ENCODE measurements at regions not wholly inside any gene's neighbourhood (a gene's known extent, or its start where the extent isn't known, plus 50 kb on each side); places are given as distances from the start of the nearest gene placed in this dataset.

- Histone ChIP-seq H3K4me1 (ENCODE audit: control insufficient read depth, insufficient read depth, low read length, poor library complexity, severe bottlenecking) (peaks cover 59% of the 10 kb centered on the region), H3K36me3 (ENCODE audit: control insufficient read depth, insufficient read depth, low read length) (no peaks in the 10 kb centered on the region), H3K27ac (ENCODE audit: insufficient read depth, low read length, poor library complexity, severe bottlenecking) (peak overlapping the region; percentile 99), H3K27me3 (replicated peaks; ENCODE audit: control insufficient read depth, insufficient read depth, low read length, poor library complexity, severe bottlenecking) (no peaks in the 10 kb centered on the region), H3K4me3 (ENCODE audit: insufficient read depth, low read depth, low read length, poor library complexity, severe bottlenecking) (peak overlapping the region; percentile 8), H3K9me3 (ENCODE audit: control insufficient read depth, low read length) (no peaks in the 10 kb centered on the region)
- DNase-seq = no peak
These were observed 60.3 kb upstream of the EML4 start for GRCh38 chr2:42108852-42109251.

GRCh38 chr2:42109959-42110640 is 59.1 kb upstream of the EML4 start:
- no peaks in the 10 kb centered on the region for H3K9me3 ChIP-seq (ENCODE audit: control insufficient read depth, low read length)
- peaks cover 57% of the 10 kb centered on the region for H3K4me1 ChIP-seq (ENCODE audit: control insufficient read depth, insufficient read depth, low read length, poor library complexity, severe bottlenecking)
- no peaks in the 10 kb centered on the region for H3K36me3 ChIP-seq (ENCODE audit: control insufficient read depth, insufficient read depth, low read length)
- peak overlapping the region; percentile 99 for H3K27ac ChIP-seq (ENCODE audit: insufficient read depth, low read length, poor library complexity, severe bottlenecking)
- no peaks in the 10 kb centered on the region for H3K27me3 ChIP-seq (replicated peaks; ENCODE audit: control insufficient read depth, insufficient read depth, low read length, poor library complexity, severe bottlenecking)
- no peak overlapping the region for H3K4me3 ChIP-seq (ENCODE audit: insufficient read depth, low read depth, low read length, poor library complexity, severe bottlenecking)
- no peak for DNase-seq

- no peaks in the 10 kb centered on the region for H3K36me3 ChIP-seq (ENCODE audit: control insufficient read depth, insufficient read depth, low read length)
- no peaks in the 10 kb centered on the region for H3K9me3 ChIP-seq (ENCODE audit: control insufficient read depth, low read length)
- DNase-seq = no peak
- H3K27ac ChIP-seq (ENCODE audit: insufficient read depth, low read length, poor library complexity, severe bottlenecking) = no peak overlapping the region
- H3K27me3 ChIP-seq (replicated peaks; ENCODE audit: control insufficient read depth, insufficient read depth, low read length, poor library complexity, severe bottlenecking) = no peaks in the 10 kb centered on the region
- peaks cover 51% of the 10 kb centered on the region for H3K4me1 ChIP-seq (ENCODE audit: control insufficient read depth, insufficient read depth, low read length, poor library complexity, severe bottlenecking)
- no peak overlapping the region for H3K4me3 ChIP-seq (ENCODE audit: insufficient read depth, low read depth, low read length, poor library complexity, severe bottlenecking)
These were observed 58.4 kb upstream of the EML4 start for GRCh38 chr2:42110641-42111322.

- H3K27me3 ChIP-seq (replicated peaks; ENCODE audit: control insufficient read depth, insufficient read depth, low read length, poor library complexity, severe bottlenecking) = no peaks in the 10 kb centered on the region
- peaks cover 37% of the 10 kb centered on the region for H3K4me1 ChIP-seq (ENCODE audit: control insufficient read depth, insufficient read depth, low read length, poor library complexity, severe bottlenecking)
- H3K36me3 ChIP-seq (ENCODE audit: control insufficient read depth, insufficient read depth, low read length) = no peaks in the 10 kb centered on the region
- no peak for DNase-seq
- no peak overlapping the region for H3K27ac ChIP-seq (ENCODE audit: insufficient read depth, low read length, poor library complexity, severe bottlenecking)
- no peak overlapping the region for H3K4me3 ChIP-seq (ENCODE audit: insufficient read depth, low read depth, low read length, poor library complexity, severe bottlenecking)
- H3K9me3 ChIP-seq (ENCODE audit: control insufficient read depth, low read length) = no peaks in the 10 kb centered on the region
These were observed 56.7 kb upstream of the EML4 start for GRCh38 chr2:42112418-42112817.

GRCh38 chr2:42113452-42113851 is 55.7 kb upstream of the EML4 start:
- Histone ChIP-seq H3K9me3 (ENCODE audit: control insufficient read depth, low read length) (no peaks in the 10 kb centered on the region), H3K4me1 (ENCODE audit: control insufficient read depth, insufficient read depth, low read length, poor library complexity, severe bottlenecking) (peaks cover 36% of the 10 kb centered on the region), H3K27ac (ENCODE audit: insufficient read depth, low read length, poor library complexity, severe bottlenecking) (no peak overlapping the region), H3K36me3 (ENCODE audit: control insufficient read depth, insufficient read depth, low read length) (no peaks in the 10 kb centered on the region), H3K4me3 (ENCODE audit: insufficient read depth, low read depth, low read length, poor library complexity, severe bottlenecking) (no peak overlapping the region), H3K27me3 (replicated peaks; ENCODE audit: control insufficient read depth, insufficient read depth, low read length, poor library complexity, severe bottlenecking) (no peaks in the 10 kb centered on the region)
- no peak for DNase-seq

GRCh38 chr2:42114091-42114490 is 55.1 kb upstream of the EML4 start:
- no peaks in the 10 kb centered on the region for H3K36me3 ChIP-seq (ENCODE audit: control insufficient read depth, insufficient read depth, low read length)
- H3K27ac ChIP-seq (ENCODE audit: insufficient read depth, low read length, poor library complexity, severe bottlenecking) = no peak overlapping the region
- peaks cover 33% of the 10 kb centered on the region for H3K4me1 ChIP-seq (ENCODE audit: control insufficient read depth, insufficient read depth, low read length, poor library complexity, severe bottlenecking)
- no peaks in the 10 kb centered on the region for H3K9me3 ChIP-seq (ENCODE audit: control insufficient read depth, low read length)
- DNase-seq = no peak
- H3K4me3 ChIP-seq (ENCODE audit: insufficient read depth, low read depth, low read length, poor library complexity, severe bottlenecking) = no peak overlapping the region
- H3K27me3 ChIP-seq (replicated peaks; ENCODE audit: control insufficient read depth, insufficient read depth, low read length, poor library complexity, severe bottlenecking) = no peaks in the 10 kb centered on the region

GRCh38 chr2:42115588-42115987 is 53.6 kb upstream of the EML4 start:
- no peaks in the 10 kb centered on the region for H3K27me3 ChIP-seq (replicated peaks; ENCODE audit: control insufficient read depth, insufficient read depth, low read length, poor library complexity, severe bottlenecking)
- no peak overlapping the region for H3K4me3 ChIP-seq (ENCODE audit: insufficient read depth, low read depth, low read length, poor library complexity, severe bottlenecking)
- H3K9me3 ChIP-seq (ENCODE audit: control insufficient read depth, low read length) = no peaks in the 10 kb centered on the region
- H3K4me1 ChIP-seq (ENCODE audit: control insufficient read depth, insufficient read depth, low read length, poor library complexity, severe bottlenecking) = peaks cover 25% of the 10 kb centered on the region
- H3K27ac ChIP-seq (ENCODE audit: insufficient read depth, low read length, poor library complexity, severe bottlenecking) = no peak overlapping the region
- H3K36me3 ChIP-seq (ENCODE audit: control insufficient read depth, insufficient read depth, low read length) = no peaks in the 10 kb centered on the region
- no peak for DNase-seq

- Histone ChIP-seq H3K4me1 (ENCODE audit: control insufficient read depth, insufficient read depth, low read length, poor library complexity, severe bottlenecking) (peaks cover 25% of the 10 kb centered on the region), H3K36me3 (ENCODE audit: control insufficient read depth, insufficient read depth, low read length) (no peaks in the 10 kb centered on the region), H3K4me3 (ENCODE audit: insufficient read depth, low read depth, low read length, poor library complexity, severe bottlenecking) (no peak overlapping the region), H3K27me3 (replicated peaks; ENCODE audit: control insufficient read depth, insufficient read depth, low read length, poor library complexity, severe bottlenecking) (no peaks in the 10 kb centered on the region), H3K27ac (ENCODE audit: insufficient read depth, low read length, poor library complexity, severe bottlenecking) (no peak overlapping the region), H3K9me3 (ENCODE audit: control insufficient read depth, low read length) (no peaks in the 10 kb centered on the region)
- no peak for DNase-seq
These were observed 52.7 kb upstream of the EML4 start for GRCh38 chr2:42116195-42117181.

- DNase-seq = no peak
- no peaks in the 10 kb centered on the region for H3K27me3 ChIP-seq (replicated peaks; ENCODE audit: control insufficient read depth, insufficient read depth, low read length, poor library complexity, severe bottlenecking)
- H3K36me3 ChIP-seq (ENCODE audit: control insufficient read depth, insufficient read depth, low read length) = no peaks in the 10 kb centered on the region
- no peak overlapping the region for H3K4me3 ChIP-seq (ENCODE audit: insufficient read depth, low read depth, low read length, poor library complexity, severe bottlenecking)
- H3K27ac ChIP-seq (ENCODE audit: insufficient read depth, low read length, poor library complexity, severe bottlenecking) = no peak overlapping the region
- H3K9me3 ChIP-seq (ENCODE audit: control insufficient read depth, low read length) = no peaks in the 10 kb centered on the region
- H3K4me1 ChIP-seq (ENCODE audit: control insufficient read depth, insufficient read depth, low read length, poor library complexity, severe bottlenecking) = peaks cover 25% of the 10 kb centered on the region
These were observed 52.0 kb upstream of the EML4 start for GRCh38 chr2:42117182-42117579.
